Ectodermal cell (in vitro differentiated cells): ENCODE measurements at regions not wholly inside any gene's neighbourhood (a gene's known extent, or its start where the extent isn't known, plus 50 kb on each side); places are given as distances from the start of the nearest gene placed in this dataset.

Experiments used
- H3K27ac ChIP-seq: 2 replicates; pipeline ENCODE4 v1.7.0; 2013; ENCODE audit warnings: mild to moderate bottlenecking, low read depth, low read length; ENCODE audit not compliant: insufficient read depth, poor library complexity, severe bottlenecking
- H3K27me3 ChIP-seq: 2 replicates; pipeline ENCODE4 v1.7.0; 2013; ENCODE audit warnings: mild to moderate bottlenecking, low read length; ENCODE audit not compliant: insufficient read depth, control insufficient read depth, poor library complexity, severe bottlenecking
- H3K36me3 ChIP-seq: one replicate; pipeline ENCODE4 v1.7.0; 2013; ENCODE audit warnings: low read length; ENCODE audit not compliant: control insufficient read depth, insufficient read depth
- H3K4me1 ChIP-seq: one replicate; pipeline ENCODE4 v1.7.0; 2013; ENCODE audit warnings: low read length; ENCODE audit not compliant: control insufficient read depth, insufficient read depth
- H3K4me3 ChIP-seq: 2 replicates; pipeline ENCODE4 v1.7.0; 2013; ENCODE audit warnings: low read depth, low read length, control low read depth; ENCODE audit not compliant: insufficient read depth
- H3K9me3 ChIP-seq: 2 replicates; pipeline ENCODE4 v1.7.0; 2013; ENCODE audit warnings: mild to moderate bottlenecking, low read length, moderate library complexity; ENCODE audit not compliant: control insufficient read depth
- WGBS, 2 experiments: methylation state at CpG; one replicate each; pipeline ENCODE4 v1.1.7; 2013; ENCODE audit warnings: missing lambda C conversion rate in 2 of 2; 5-methylcytosine and 5-hydroxymethylcytosine counted together

GRCh38 chr11:127875131-127875530, 712.2 kb downstream of the ETS1 start:
- no peak overlapping the region for H3K4me3 ChIP-seq
- no peaks in the 10 kb centered on the region for H3K36me3 ChIP-seq
- no peaks in the 10 kb centered on the region for H3K27me3 ChIP-seq
- 80 to 86% methylated on average over 1 to 2 of the region's 2 CpGs for WGBS, 2 experiments
- no peaks in the 10 kb centered on the region for H3K9me3 ChIP-seq
- H3K27ac ChIP-seq: no peak overlapping the region
- H3K4me1 ChIP-seq: no peaks in the 10 kb centered on the region

- H3K9me3 ChIP-seq: no peaks in the 10 kb centered on the region
- H3K36me3 ChIP-seq: no peaks in the 10 kb centered on the region
- H3K4me3 ChIP-seq: no peak overlapping the region
- H3K4me1 ChIP-seq: no peaks in the 10 kb centered on the region
- H3K27me3 ChIP-seq: no peaks in the 10 kb centered on the region
- no peak overlapping the region for H3K27ac ChIP-seq
Observed at GRCh38 chr11:127873478-127873877, 713.9 kb downstream of the ETS1 start.

GRCh38 chr11:127866109-127866508, 721.2 kb downstream of the ETS1 start:
- H3K27ac ChIP-seq: no peak overlapping the region
- H3K9me3 ChIP-seq: no peaks in the 10 kb centered on the region
- H3K4me3 ChIP-seq: no peak overlapping the region
- no peaks in the 10 kb centered on the region for H3K27me3 ChIP-seq
- 98 to 100% methylated on average over 1 of the region's 1 CpG for WGBS, 2 experiments
- no peaks in the 10 kb centered on the region for H3K4me1 ChIP-seq
- no peaks in the 10 kb centered on the region for H3K36me3 ChIP-seq

DNA sequence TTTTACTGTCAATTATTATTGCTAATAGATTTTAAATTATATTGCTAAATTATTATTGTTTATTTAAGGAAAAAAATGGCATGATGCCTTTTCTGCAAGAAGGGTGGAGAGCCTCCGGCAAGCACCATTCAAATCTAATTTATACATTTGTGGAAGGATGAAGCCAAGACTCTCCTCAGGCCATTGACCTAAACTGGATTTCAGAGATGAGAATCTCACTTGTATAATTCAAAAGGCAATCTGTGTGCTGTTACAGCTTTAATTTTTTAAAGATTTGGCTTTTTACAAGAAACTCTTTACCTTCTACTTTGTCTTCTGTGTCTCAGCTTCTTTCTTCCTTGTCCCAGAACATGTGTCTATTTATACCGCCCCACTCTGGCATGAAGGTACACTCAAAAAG, 722.5 kb downstream of the ETS1 start:
- H3K4me3 ChIP-seq: no peak overlapping the region
- H3K9me3 ChIP-seq: no peaks in the 10 kb centered on the region
- H3K27me3 ChIP-seq: no peaks in the 10 kb centered on the region
- H3K4me1 ChIP-seq: no peaks in the 10 kb centered on the region
- 67 to 96% methylated on average over 1 to 2 of the region's 2 CpGs for WGBS, 2 experiments
- H3K27ac ChIP-seq: no peak overlapping the region
- H3K36me3 ChIP-seq: no peaks in the 10 kb centered on the region

DNA sequence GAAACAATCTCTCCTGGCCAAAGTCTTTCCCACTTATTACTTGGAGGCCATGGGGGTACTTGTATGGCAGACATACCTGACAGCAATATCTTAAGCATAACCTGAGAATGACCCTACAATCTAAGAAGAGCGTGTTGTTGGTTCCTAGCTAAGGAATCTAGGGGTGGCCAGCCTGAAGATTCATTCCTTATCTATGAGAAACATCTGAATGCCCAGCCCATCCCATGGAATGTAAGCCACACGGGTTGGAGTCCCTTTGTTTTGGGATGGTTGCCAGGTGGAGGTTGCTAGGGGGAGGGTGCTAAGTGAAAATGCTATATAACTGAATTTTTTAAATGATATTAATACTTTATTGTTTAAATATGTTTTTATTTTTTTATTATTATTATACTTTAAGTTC, 725.0 kb downstream of the ETS1 start:
- Histone ChIP-seq H3K4me1 (no peaks in the 10 kb centered on the region), H3K4me3 (no peak overlapping the region), H3K27ac (no peak overlapping the region), H3K27me3 (no peaks in the 10 kb centered on the region), H3K36me3 (no peaks in the 10 kb centered on the region), H3K9me3 (no peaks in the 10 kb centered on the region)
- 88 to 98% methylated on average over 2 of the region's 2 CpGs for WGBS, 2 experiments

- H3K27me3 ChIP-seq: no peaks in the 10 kb centered on the region
- no peak overlapping the region for H3K4me3 ChIP-seq
- no peaks in the 10 kb centered on the region for H3K4me1 ChIP-seq
- 95% methylated on average over 6 of the region's 6 CpGs for WGBS, 2 experiments
- no peaks in the 10 kb centered on the region for H3K9me3 ChIP-seq
- H3K36me3 ChIP-seq: no peaks in the 10 kb centered on the region
- H3K27ac ChIP-seq: no peak overlapping the region
Observed at GRCh38 chr11:127859941-127860354, 727.4 kb downstream of the ETS1 start.

DNA sequence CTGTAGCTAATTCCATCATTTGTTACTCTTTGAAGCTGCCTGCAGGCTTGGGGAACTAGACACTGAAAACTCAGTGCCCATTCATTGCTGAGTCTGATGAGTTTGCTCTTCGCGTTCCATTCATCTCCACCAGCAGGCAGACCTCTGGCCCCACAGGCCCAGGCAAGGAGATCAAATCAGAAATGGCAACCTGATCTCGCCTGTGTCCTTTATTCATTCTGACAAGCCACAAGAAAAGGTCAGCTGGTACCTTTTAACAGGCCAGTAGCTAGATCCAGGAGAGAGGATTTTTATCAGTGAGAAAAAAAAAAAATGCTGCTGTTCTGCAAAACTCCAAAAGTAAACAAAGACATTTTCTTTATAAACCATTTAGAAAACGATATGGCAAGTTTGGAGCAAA, 742.5 kb downstream of the ETS1 start:
- Histone ChIP-seq H3K36me3 (no peaks in the 10 kb centered on the region), H3K4me3 (no peak overlapping the region), H3K4me1 (peaks cover 5% of the 10 kb centered on the region), H3K27ac (no peak overlapping the region), H3K27me3 (no peaks in the 10 kb centered on the region), H3K9me3 (no peaks in the 10 kb centered on the region)
- 72 to 78% methylated on average over 4 of the region's 4 CpGs for WGBS, 2 experiments

- peaks cover 5% of the 10 kb centered on the region for H3K4me1 ChIP-seq
- H3K27me3 ChIP-seq: no peaks in the 10 kb centered on the region
- H3K4me3 ChIP-seq: no peak overlapping the region
- H3K36me3 ChIP-seq: no peaks in the 10 kb centered on the region
- no peaks in the 10 kb centered on the region for H3K9me3 ChIP-seq
- WGBS, 2 experiments: 41 to 43% methylated on average over 10 to 11 of the region's 12 CpGs
- no peak overlapping the region for H3K27ac ChIP-seq
Observed at GRCh38 chr11:127843483-127844396, 743.6 kb downstream of the ETS1 start.

DNA sequence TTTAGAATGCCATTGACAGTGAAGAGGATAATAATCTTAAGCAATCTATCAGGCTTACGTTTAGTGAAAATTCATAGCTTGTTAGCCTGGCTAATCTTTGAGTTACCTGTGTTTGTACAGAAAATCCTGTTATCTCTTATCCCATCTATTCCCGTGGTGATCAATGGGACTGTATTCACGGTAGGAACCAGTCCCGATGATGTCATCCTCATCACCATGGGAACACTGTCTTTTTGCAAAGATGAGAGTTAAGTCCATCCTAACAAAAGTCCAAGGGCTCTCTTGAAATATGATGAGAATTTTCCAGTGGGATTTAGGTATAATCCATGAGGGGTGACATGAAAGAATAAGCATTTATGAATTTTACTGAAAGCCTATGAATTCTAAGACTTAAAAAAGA, 762.2 kb downstream of the ETS1 start:
- Histone ChIP-seq H3K36me3 (no peaks in the 10 kb centered on the region), H3K27ac (no peak overlapping the region), H3K4me1 (no peaks in the 10 kb centered on the region), H3K4me3 (no peak overlapping the region), H3K27me3 (no peaks in the 10 kb centered on the region), H3K9me3 (no peaks in the 10 kb centered on the region)
- WGBS, 2 experiments: 95 to 98% methylated on average over 4 of the region's 4 CpGs

GRCh38 chr11:127818625-127819024, 768.7 kb downstream of the ETS1 start:
- Histone ChIP-seq H3K27ac (no peak overlapping the region), H3K36me3 (no peaks in the 10 kb centered on the region), H3K4me3 (no peak overlapping the region), H3K27me3 (no peaks in the 10 kb centered on the region), H3K4me1 (no peaks in the 10 kb centered on the region), H3K9me3 (no peaks in the 10 kb centered on the region)
- 87 to 100% methylated on average over 2 of the region's 3 CpGs for WGBS, 2 experiments
